Keratinocyte (primary cell): ENCODE measurements at regions not wholly inside any gene's neighbourhood (a gene's known extent, or its start where the extent isn't known, plus 50 kb on each side); places are given as distances from the start of the nearest gene placed in this dataset.

Source experiments
- EZH2 ChIP-seq: IDR thresholded peaks from one replicate; pipeline ENCODE4 v1.6.1; 2012; ENCODE audit warnings: inconsistent platforms, mild to moderate bottlenecking, low read length, moderate library complexity
- TF ChIP-seq, protein P1 (sequence below), 3 experiments: IDR thresholded peaks in 1 of 3; conservative IDR thresholded peaks in 1 of 3; optimal IDR thresholded peaks in 1 of 3; 2 replicates in 2 of 3; 3 replicates in 1 of 3; pipeline versions ENCODE3 to v1.5.1; 2011; ENCODE audit warnings: low read length in 3 of 3, mild to moderate bottlenecking in 3 of 3, moderate library complexity in 2 of 3, control low read depth in 1 of 3, inconsistent platforms in 1 of 3; ENCODE audit not compliant: insufficient read depth in 2 of 3; ENCODE audit errors: extremely low read depth in 1 of 3

DNA sequence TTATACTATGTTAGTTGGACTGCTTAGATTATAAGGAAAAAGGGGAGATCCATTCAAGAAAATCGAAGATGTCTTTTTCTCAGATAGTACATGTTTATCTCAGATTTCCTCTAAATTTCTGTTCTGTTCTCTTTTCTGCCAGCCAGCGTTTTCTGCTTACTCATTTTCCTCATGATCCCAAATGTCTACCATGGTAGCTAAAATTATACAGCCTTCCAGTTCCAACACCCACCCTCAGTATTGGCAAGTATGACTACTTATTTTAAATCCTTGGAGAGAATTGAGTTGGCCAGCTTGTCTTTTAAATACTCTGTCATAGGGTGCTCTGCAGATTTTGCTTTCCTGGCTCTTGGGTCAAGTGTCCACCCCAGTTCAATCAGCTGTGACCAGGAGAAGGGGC, 95.7 kb upstream of the PLXNA2 start:
- no peak for TF ChIP-seq EZH2
- TF ChIP-seq, protein P1, sequence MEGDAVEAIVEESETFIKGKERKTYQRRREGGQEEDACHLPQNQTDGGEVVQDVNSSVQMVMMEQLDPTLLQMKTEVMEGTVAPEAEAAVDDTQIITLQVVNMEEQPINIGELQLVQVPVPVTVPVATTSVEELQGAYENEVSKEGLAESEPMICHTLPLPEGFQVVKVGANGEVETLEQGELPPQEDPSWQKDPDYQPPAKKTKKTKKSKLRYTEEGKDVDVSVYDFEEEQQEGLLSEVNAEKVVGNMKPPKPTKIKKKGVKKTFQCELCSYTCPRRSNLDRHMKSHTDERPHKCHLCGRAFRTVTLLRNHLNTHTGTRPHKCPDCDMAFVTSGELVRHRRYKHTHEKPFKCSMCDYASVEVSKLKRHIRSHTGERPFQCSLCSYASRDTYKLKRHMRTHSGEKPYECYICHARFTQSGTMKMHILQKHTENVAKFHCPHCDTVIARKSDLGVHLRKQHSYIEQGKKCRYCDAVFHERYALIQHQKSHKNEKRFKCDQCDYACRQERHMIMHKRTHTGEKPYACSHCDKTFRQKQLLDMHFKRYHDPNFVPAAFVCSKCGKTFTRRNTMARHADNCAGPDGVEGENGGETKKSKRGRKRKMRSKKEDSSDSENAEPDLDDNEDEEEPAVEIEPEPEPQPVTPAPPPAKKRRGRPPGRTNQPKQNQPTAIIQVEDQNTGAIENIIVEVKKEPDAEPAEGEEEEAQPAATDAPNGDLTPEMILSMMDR (optimal IDR thresholded peaks at IDR 0.05 in 1 of 3, IDR thresholded peaks at IDR 0.05 in 1 of 3, conservative IDR thresholded peaks at IDR 0.05 in 1 of 3; ENCODE audit: extremely low read depth in 1 of 3, insufficient read depth in 2 of 3, low read length in 3 of 3): no peak
